ENCODE measurements at regions not wholly inside any gene's neighbourhood (a gene's known extent, or its start where the extent isn't known, plus 50 kb on each side); places are given as distances from the start of the nearest gene placed in this dataset.
A peak's percentile ranks its signal among the peaks of the same experiment; 100 is the strongest.

- DNase-seq, result no peak
Observed at GRCh38 chr15:31513178-31513577, 186.5 kb downstream of the KLF13 start.

GRCh38 chr15:31516440-31516839, 189.8 kb downstream of the KLF13 start:
- DNase-seq, result no peak

- no peak for DNase-seq
Observed at GRCh38 chr15:31516874-31517273, 190.2 kb downstream of the KLF13 start.

- no peak for DNase-seq
Observed at GRCh38 chr15:31517711-31518110, 191.1 kb downstream of the KLF13 start.

- no peak for DNase-seq
Observed at GRCh38 chr15:31522028-31522427, 195.4 kb downstream of the KLF13 start.

GRCh38 chr15:31523027-31523654, 196.5 kb downstream of the KLF13 start:
- DNase-seq, result no peak

GRCh38 chr15:31523655-31524049, 197.0 kb downstream of the KLF13 start:
- DNase-seq, result no peak

GRCh38 chr15:31525185-31525695, 198.6 kb downstream of the KLF13 start:
- DNase-seq, result no peak

GRCh38 chr15:31525988-31526665, 199.5 kb downstream of the KLF13 start:
- no peak for DNase-seq

GRCh38 chr15:31526916-31527690, 200.5 kb downstream of the KLF13 start:
- no peak for DNase-seq

GRCh38 chr15:31528846-31529245, 202.2 kb downstream of the KLF13 start:
- DNase-seq, result no peak

- no peak for DNase-seq
Observed at GRCh38 chr15:31537770-31538592, 211.3 kb downstream of the KLF13 start.

- DNase-seq, result no peak
Observed at GRCh38 chr15:31540633-31541032, 214.0 kb downstream of the KLF13 start.

GRCh38 chr15:31544361-31544760, 217.7 kb downstream of the KLF13 start:
- DNase-seq, result no peak

GRCh38 chr15:31545257-31545656, 218.6 kb downstream of the KLF13 start:
- no peak for DNase-seq

- DNase-seq, result no peak
Observed at GRCh38 chr15:31550211-31550977, 223.8 kb downstream of the KLF13 start.

GRCh38 chr15:31551323-31551722, 224.7 kb downstream of the KLF13 start:
- DNase-seq, result no peak

- no peak for DNase-seq
Observed at GRCh38 chr15:31552482-31553099, 226.0 kb downstream of the KLF13 start.

GRCh38 chr15:31554261-31554660, 227.6 kb downstream of the KLF13 start:
- DNase-seq, result peak; percentile 73

- DNase-seq, result no peak
Observed at GRCh38 chr15:31555022-31555421, 228.4 kb downstream of the KLF13 start.

- DNase-seq, result no peak
Observed at GRCh38 chr15:31556494-31557150, 230.0 kb downstream of the KLF13 start.

All from fibroblast of skin of scalp (primary cell).